Neutrophil (primary cell): ENCODE measurements at regions not wholly inside any gene's neighbourhood (a gene's known extent, or its start where the extent isn't known, plus 50 kb on each side); places are given as distances from the start of the nearest gene placed in this dataset.

Experiments
- H3K27ac ChIP-seq: fragments of 200-600 bp; sonication (generic); 2 replicates; pipeline ENCODE4 v1.5.1; 2016; ENCODE audit warnings: mild to moderate bottlenecking, moderate library complexity
- H3K27me3 ChIP-seq: fragments of 200-600 bp; sonication (generic); 2 replicates; pipeline ENCODE4 v1.6.0; 2016; ENCODE audit warnings: mild to moderate bottlenecking
- H3K36me3 ChIP-seq: fragments of 200-600 bp; sonication (generic); 2 replicates; pipeline ENCODE4 v1.5.1; 2017
- H3K4me1 ChIP-seq, 2 experiments: fragments of 200-600 bp in 1 of 2; sonication (generic) in 1 of 2; 1 replicate in 1 of 2; 2 replicates in 1 of 2; pipeline versions ENCODE4 v1.5.1 to v1.6.1; 2013 to 2016; ENCODE audit warnings: low read depth in 1 of 2, low read length in 1 of 2, mild to moderate bottlenecking in 1 of 2, moderate library complexity in 1 of 2; ENCODE audit not compliant: control insufficient read depth in 1 of 2, insufficient read depth in 1 of 2
- H3K4me3 ChIP-seq, 2 experiments: fragments of 200-600 bp in 1 of 2; sonication (generic) in 1 of 2; 1 replicate in 1 of 2; 2 replicates in 1 of 2; pipeline ENCODE4 v1.5.1; 2013 to 2016; ENCODE audit warnings: low read depth in 1 of 2, low read length in 1 of 2, mild to moderate bottlenecking in 1 of 2, moderate library complexity in 1 of 2
- H3K9me3 ChIP-seq: fragments of 200-600 bp; sonication (generic); 2 replicates; pipeline ENCODE4 v1.5.1; 2016
- CTCF ChIP-seq: fragments of 200-600 bp; sonication (generic); IDR thresholded peaks from 2 replicates; pipeline ENCODE4 v1.5.1; 2016; ENCODE audit warnings: antibody characterized with exemption

GRCh38 chr18:41879256-41879655 lies 75.8 kb upstream of the PIK3C3 start:
- H3K36me3 ChIP-seq, result no peaks in the 10 kb centered on the region
- H3K9me3 ChIP-seq, result no peaks in the 10 kb centered on the region
- TF ChIP-seq CTCF, result no peak
- no peaks in the 10 kb centered on the region for H3K4me1 ChIP-seq
- H3K4me3 ChIP-seq, result no peak overlapping the region
- no peaks in the 10 kb centered on the region for H3K27me3 ChIP-seq
- H3K27ac ChIP-seq, result no peak overlapping the region

- Histone ChIP-seq H3K4me3 (no peak overlapping the region), H3K36me3 (no peaks in the 10 kb centered on the region), H3K27ac (no peak overlapping the region), H3K9me3 (no peaks in the 10 kb centered on the region), H3K27me3 (no peaks in the 10 kb centered on the region), H3K4me1 (no peaks in the 10 kb centered on the region)
- no peak for TF ChIP-seq CTCF
These were observed 79.8 kb upstream of the PIK3C3 start for GRCh38 chr18:41875094-41875780.

- Histone ChIP-seq H3K36me3 (no peaks in the 10 kb centered on the region), H3K27me3 (no peaks in the 10 kb centered on the region), H3K9me3 (no peaks in the 10 kb centered on the region), H3K27ac (no peak overlapping the region), H3K4me1 (no peaks in the 10 kb centered on the region), H3K4me3 (no peak overlapping the region)
- no peak for TF ChIP-seq CTCF
These were observed 81.3 kb upstream of the PIK3C3 start for GRCh38 chr18:41873730-41874129.

DNA sequence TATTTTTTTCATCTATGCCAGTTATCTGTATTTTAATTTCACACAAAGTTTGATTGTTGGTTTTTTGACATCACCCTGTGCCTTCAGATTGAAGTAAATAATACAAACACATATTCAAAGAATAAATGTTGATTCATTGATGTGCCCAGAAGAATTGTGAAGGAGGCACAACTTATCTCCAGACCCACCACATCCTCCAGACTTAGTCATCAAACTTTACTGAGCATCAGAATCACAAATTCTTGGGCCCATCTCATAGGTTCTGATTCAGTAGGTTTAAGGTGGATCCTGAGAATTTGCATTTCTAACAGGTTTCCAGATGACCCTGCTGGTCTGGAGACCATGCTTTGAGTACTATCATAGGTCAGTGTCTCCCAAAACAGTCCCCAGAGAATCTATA lies 82.8 kb upstream of the PIK3C3 start:
- H3K36me3 ChIP-seq, result no peaks in the 10 kb centered on the region
- H3K4me3 ChIP-seq, result no peak overlapping the region
- no peaks in the 10 kb centered on the region for H3K4me1 ChIP-seq
- no peaks in the 10 kb centered on the region for H3K9me3 ChIP-seq
- TF ChIP-seq CTCF, result no peak
- H3K27me3 ChIP-seq, result no peaks in the 10 kb centered on the region
- no peak overlapping the region for H3K27ac ChIP-seq

DNA sequence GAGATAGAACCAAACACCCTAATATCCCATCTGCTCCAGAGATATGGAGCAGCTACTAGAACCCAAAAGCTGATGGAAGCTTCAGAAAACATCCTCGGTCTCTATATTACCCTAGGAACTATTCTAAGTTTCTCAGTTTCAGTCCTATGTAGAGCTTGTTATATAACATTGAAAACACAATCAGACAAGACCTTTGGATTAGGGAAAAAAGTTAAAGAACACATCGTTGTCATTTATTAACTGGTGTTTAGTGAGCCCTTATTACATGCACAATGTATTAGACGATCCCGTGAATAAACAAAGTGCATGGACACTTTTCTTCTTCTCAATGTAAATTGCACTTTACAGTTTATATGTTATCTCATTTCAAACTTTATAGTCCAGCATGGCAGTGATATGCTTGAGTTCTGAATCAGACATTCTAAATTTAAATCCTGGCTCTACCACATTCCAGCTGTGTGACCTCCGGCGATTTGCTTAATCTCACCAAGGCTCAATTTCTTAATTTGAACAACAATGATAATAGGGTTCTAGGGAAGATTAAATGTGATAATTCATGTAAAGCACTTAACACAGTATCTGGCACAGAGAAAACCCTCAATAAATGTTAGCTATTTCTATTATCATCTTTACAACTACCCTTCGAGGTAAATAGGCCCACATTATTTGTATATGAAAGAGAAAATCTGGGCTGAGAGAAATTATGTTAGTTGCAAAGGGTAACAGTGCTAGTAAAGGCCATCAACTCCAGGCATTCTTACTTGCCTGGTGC lies 83.6 kb upstream of the PIK3C3 start:
- no peak for TF ChIP-seq CTCF
- Histone ChIP-seq H3K27ac (no peak overlapping the region), H3K36me3 (no peaks in the 10 kb centered on the region)

More for the DNA sequence above, 83.6 kb upstream of the PIK3C3 start:
- Histone ChIP-seq H3K4me1 (no peaks in the 10 kb centered on the region), H3K9me3 (no peaks in the 10 kb centered on the region), H3K27me3 (no peaks in the 10 kb centered on the region), H3K4me3 (no peak overlapping the region)
